ENCODE measurements at regions not wholly inside any gene's neighbourhood (a gene's known extent, or its start where the extent isn't known, plus 50 kb on each side); places are given as distances from the start of the nearest gene placed in this dataset.

- H3K27me3 ChIP-seq (ENCODE audit: control insufficient read depth in 2 of 2, insufficient read depth in 2 of 2, low read length in 2 of 2), result peaks cover 0 to 1% of the 10 kb centered on the region in 2 experiments
- no peak overlapping the region for H3K4me2 ChIP-seq (ENCODE audit: insufficient read depth, low read length)
- no peaks in the 10 kb centered on the region for H3K4me1 ChIP-seq (ENCODE audit: control insufficient read depth, extremely low read depth, insufficient read depth, low read length)
- H3K9me1 ChIP-seq (replicated peaks; ENCODE audit: control insufficient read depth, extremely low read depth, insufficient read depth, low read length), result no peaks in the 10 kb centered on the region
- no peaks in the 10 kb centered on the region for H3K79me2 ChIP-seq (ENCODE audit: control insufficient read depth, insufficient read depth, low read length)
- TF ChIP-seq POLR2A (IDR thresholded peaks at IDR 0.05; ENCODE audit: low read depth, low read length) (no peak), FOS (IDR thresholded peaks at IDR 0.05; ENCODE audit: borderline replicate concordance, insufficient read depth, low read length) (no peak), JUN (IDR thresholded peaks at IDR 0.05; ENCODE audit: borderline replicate concordance, insufficient read depth, insufficient read length, low read depth) (no peak), EZH2 (IDR thresholded peaks at IDR 0.05; ENCODE audit: borderline replicate concordance, low read depth, low read length, severe bottlenecking) (no peak), GATA2 (IDR thresholded peaks at IDR 0.05; ENCODE audit: insufficient read depth, insufficient read length, low read depth, low read length) (no peak), MYC (IDR thresholded peaks at IDR 0.05; ENCODE audit: low read depth, low read length) (no peak), POLR2AphosphoS5 (IDR thresholded peaks at IDR 0.05; ENCODE audit: insufficient read depth, low read depth, low read length) (no peak)
- TF ChIP-seq, protein P1, sequence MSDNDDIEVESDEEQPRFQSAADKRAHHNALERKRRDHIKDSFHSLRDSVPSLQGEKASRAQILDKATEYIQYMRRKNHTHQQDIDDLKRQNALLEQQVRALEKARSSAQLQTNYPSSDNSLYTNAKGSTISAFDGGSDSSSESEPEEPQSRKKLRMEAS (IDR thresholded peaks at IDR 0.05; ENCODE audit: insufficient read depth, insufficient read length), result no peak
- TF ChIP-seq, protein P2, sequence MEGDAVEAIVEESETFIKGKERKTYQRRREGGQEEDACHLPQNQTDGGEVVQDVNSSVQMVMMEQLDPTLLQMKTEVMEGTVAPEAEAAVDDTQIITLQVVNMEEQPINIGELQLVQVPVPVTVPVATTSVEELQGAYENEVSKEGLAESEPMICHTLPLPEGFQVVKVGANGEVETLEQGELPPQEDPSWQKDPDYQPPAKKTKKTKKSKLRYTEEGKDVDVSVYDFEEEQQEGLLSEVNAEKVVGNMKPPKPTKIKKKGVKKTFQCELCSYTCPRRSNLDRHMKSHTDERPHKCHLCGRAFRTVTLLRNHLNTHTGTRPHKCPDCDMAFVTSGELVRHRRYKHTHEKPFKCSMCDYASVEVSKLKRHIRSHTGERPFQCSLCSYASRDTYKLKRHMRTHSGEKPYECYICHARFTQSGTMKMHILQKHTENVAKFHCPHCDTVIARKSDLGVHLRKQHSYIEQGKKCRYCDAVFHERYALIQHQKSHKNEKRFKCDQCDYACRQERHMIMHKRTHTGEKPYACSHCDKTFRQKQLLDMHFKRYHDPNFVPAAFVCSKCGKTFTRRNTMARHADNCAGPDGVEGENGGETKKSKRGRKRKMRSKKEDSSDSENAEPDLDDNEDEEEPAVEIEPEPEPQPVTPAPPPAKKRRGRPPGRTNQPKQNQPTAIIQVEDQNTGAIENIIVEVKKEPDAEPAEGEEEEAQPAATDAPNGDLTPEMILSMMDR (IDR thresholded peaks at IDR 0.05; ENCODE audit: extremely low read depth in 1 of 2, insufficient read depth in 1 of 2, low read depth in 1 of 2, low read length in 2 of 2), result no peak
- CTCF ChIA-PET, result no interaction called here
- no peak overlapping the region for H3K4me3 ChIP-seq (replicated peaks in 1 of 3; ENCODE audit: insufficient read depth in 1 of 3, low read depth in 1 of 3, low read length in 3 of 3)
- POLR2A ChIA-PET, result no interaction called here
- H3K36me3 ChIP-seq (ENCODE audit: control insufficient read depth in 2 of 2, extremely low read depth in 1 of 2, insufficient read depth in 2 of 2, low read length in 2 of 2), result no peaks in the 10 kb centered on the region
- H2AFZ ChIP-seq (ENCODE audit: low read depth, low read length), result no peak overlapping the region
- no peaks in the 10 kb centered on the region for H3K9me3 ChIP-seq (replicated peaks; ENCODE audit: control insufficient read depth, insufficient read depth, low read length)
- dilution Hi-C loops (cut with MboI; ENCODE audit: extremely low pct_ligation_motif_present, low sequenced_read_pairs) (no loop called here), intact Hi-C loops (cut with micrococcal nuclease) (no loop called here)
- H4K20me1 ChIP-seq (replicated peaks; ENCODE audit: control insufficient read depth, extremely low read depth, insufficient read depth, low read length), result no peaks in the 10 kb centered on the region
- no peak for FAIRE-seq
- no peak for DNase-seq (ENCODE audit: low read depth, low spot score)
- no TSS peak for BruUV-seq (replicated peaks)
- H3K27ac ChIP-seq (ENCODE audit: insufficient read depth, low read depth, low read length), result no peak overlapping the region
- no peak overlapping the region for H3K9ac ChIP-seq (replicated peaks; ENCODE audit: extremely low read depth, insufficient read depth, low read length)
Observed at GRCh38 chr2:212922701-212923100, 228.7 kb downstream of the IKZF2 start.
